Neural crest cell (in vitro differentiated cells): ENCODE measurements at regions not wholly inside any gene's neighbourhood (a gene's known extent, or its start where the extent isn't known, plus 50 kb on each side); places are given as distances from the start of the nearest gene placed in this dataset.

Experiments used
- DNase-seq: peaks from one replicate; pipeline ENCODE4 v3.0.0; 2021; ENCODE audit warnings: low read depth, mixed read lengths, low spot score
- H3K27ac Mint-ChIP-seq: one replicate; pipeline ENCODE4 v1.8.0; 2021; ENCODE audit warnings: mild to moderate bottlenecking, mixed read lengths; ENCODE audit not compliant: unreplicated experiment
- H3K27me3 Mint-ChIP-seq: 2 replicates; pipeline ENCODE4 v1.8.0; 2021; ENCODE audit warnings: low read depth, mild to moderate bottlenecking, mixed read lengths
- H3K36me3 Mint-ChIP-seq: 2 replicates; pipeline ENCODE4 v1.8.0; 2021; ENCODE audit warnings: low read depth, mild to moderate bottlenecking, mixed read lengths
- H3K4me1 Mint-ChIP-seq: 2 replicates; pipeline ENCODE4 v1.8.0; 2021; ENCODE audit warnings: mixed read lengths
- H3K4me3 Mint-ChIP-seq: one replicate; pipeline ENCODE4 v1.8.0; 2021; ENCODE audit warnings: mild to moderate bottlenecking, mixed read lengths
- H3K9me3 Mint-ChIP-seq: 2 replicates; pipeline ENCODE4 v1.8.0; 2021; ENCODE audit warnings: mixed read lengths
- TF ChIP-seq, protein P1 (sequence below): fragments of 200-600 bp; sonication (generic); conservative IDR thresholded peaks from 2 replicates; pipeline ENCODE4 v1.5.0; 2021; ENCODE audit warnings: antibody characterized with exemption, mild to moderate bottlenecking

DNA sequence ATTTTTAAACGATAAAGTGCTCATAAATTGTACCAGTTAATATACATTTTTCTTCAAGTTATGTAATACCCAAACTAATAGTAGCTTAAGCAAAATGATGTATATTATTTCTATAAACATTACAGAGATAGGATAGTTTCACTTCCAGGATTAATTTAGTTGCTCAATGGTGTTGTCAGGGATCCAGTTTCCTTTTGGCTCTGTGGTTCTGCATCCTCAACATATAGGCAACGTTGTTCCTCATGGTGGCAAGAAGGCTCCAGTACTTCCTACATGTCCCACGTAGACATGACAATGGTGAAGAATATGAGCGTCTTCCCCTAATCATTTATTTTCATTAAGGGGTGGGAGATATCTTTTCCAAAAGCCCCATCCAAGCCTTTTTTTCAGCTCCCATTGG lies 60.7 kb upstream of the DCD start:
- TF ChIP-seq, protein P1, sequence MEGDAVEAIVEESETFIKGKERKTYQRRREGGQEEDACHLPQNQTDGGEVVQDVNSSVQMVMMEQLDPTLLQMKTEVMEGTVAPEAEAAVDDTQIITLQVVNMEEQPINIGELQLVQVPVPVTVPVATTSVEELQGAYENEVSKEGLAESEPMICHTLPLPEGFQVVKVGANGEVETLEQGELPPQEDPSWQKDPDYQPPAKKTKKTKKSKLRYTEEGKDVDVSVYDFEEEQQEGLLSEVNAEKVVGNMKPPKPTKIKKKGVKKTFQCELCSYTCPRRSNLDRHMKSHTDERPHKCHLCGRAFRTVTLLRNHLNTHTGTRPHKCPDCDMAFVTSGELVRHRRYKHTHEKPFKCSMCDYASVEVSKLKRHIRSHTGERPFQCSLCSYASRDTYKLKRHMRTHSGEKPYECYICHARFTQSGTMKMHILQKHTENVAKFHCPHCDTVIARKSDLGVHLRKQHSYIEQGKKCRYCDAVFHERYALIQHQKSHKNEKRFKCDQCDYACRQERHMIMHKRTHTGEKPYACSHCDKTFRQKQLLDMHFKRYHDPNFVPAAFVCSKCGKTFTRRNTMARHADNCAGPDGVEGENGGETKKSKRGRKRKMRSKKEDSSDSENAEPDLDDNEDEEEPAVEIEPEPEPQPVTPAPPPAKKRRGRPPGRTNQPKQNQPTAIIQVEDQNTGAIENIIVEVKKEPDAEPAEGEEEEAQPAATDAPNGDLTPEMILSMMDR, result no peak
- Mint-ChIP-seq H3K4me3 (no peak overlapping the region), H3K27me3 (peaks cover 16% of the 10 kb centered on the region), H3K36me3 (no peaks in the 10 kb centered on the region), H3K4me1 (no peaks in the 10 kb centered on the region), H3K27ac (no peak overlapping the region), H3K9me3 (no peaks in the 10 kb centered on the region)
- DNase-seq, result no peak

DNA sequence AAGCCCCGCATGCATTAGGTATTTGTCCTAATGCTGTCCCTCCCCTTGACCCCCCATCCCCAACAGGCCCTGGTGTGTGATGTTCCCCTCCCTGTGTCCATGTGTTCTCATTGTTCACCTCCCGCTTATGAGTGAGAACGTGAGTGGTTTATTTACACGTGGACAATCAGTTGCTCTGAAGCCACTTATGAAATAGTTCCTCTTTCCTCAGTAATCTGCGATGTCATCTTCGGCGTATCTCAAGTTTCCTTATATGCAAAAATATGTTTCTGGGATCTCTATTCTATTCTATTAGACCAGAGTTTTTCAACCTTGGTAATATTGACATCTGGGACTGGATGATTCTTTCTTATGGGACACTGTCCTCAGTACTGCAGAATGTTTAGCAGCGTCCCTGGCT lies 56.0 kb upstream of the DCD start:
- TF ChIP-seq, protein P1, result no peak
- DNase-seq, result no peak
- Mint-ChIP-seq H3K9me3 (no peaks in the 10 kb centered on the region), H3K36me3 (no peaks in the 10 kb centered on the region), H3K27me3 (no peaks in the 10 kb centered on the region), H3K27ac (no peak overlapping the region), H3K4me1 (peaks cover 12% of the 10 kb centered on the region), H3K4me3 (no peak overlapping the region)

DNA sequence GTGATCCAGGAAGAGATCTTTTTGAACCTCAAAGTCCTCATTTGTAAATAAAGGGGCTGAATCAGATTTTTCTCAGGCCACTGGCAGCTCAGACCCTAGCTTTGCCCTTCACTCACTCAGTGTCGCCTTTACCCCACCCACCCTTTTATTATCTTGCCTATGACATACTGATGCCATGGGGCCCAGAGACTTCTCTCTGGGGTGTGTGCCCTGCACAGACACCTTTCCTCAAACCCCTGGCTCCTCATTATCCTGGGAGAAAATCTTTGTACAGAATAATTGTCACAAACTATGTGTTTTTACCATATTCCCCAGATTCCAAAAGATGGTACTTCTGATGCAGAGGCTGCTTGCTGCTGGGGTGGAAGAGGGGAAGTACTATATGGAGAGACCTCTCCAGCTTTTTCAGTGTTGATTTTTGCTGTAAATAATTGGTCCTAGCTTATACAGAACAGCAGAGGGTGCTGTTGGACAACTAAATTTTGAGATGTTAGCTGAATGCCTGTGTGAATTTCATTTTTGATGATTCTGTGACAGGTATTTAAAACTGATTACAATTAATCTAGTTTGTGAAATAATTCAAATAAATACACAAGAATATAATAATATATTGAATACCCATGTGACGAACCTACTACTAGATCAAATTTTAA lies 53.9 kb upstream of the DCD start:
- Mint-ChIP-seq H3K27ac (no peak overlapping the region), H3K4me1 (peaks cover 13% of the 10 kb centered on the region), H3K9me3 (no peaks in the 10 kb centered on the region), H3K4me3 (no peak overlapping the region), H3K27me3 (no peaks in the 10 kb centered on the region), H3K36me3 (no peaks in the 10 kb centered on the region)
- DNase-seq, result no peak
- TF ChIP-seq, protein P1, result peak; percentile 82

DNA sequence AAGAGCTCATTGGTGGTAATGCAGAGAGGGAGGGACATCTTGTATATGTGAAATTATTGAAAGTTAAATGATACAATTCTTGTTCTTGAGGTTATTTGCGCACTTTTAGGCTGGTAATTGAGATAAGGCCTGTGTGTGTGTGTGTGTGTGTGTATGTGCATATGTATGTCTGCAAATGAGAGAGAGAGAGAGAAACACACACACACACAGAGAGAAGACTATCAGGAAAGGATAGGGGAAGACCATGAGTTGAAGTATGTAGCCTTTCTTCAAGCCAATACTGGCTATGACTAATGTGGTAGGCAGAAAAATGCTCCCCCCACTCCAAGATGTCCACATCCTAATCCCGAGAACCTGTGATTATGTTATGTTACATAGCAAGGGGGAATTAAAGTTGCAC lies 52.7 kb upstream of the DCD start:
- Mint-ChIP-seq H3K4me3 (no peak overlapping the region), H3K27ac (no peak overlapping the region), H3K27me3 (no peaks in the 10 kb centered on the region), H3K4me1 (peaks cover 13% of the 10 kb centered on the region), H3K36me3 (no peaks in the 10 kb centered on the region), H3K9me3 (no peaks in the 10 kb centered on the region)
- TF ChIP-seq, protein P1, result no peak
- no peak for DNase-seq

DNA sequence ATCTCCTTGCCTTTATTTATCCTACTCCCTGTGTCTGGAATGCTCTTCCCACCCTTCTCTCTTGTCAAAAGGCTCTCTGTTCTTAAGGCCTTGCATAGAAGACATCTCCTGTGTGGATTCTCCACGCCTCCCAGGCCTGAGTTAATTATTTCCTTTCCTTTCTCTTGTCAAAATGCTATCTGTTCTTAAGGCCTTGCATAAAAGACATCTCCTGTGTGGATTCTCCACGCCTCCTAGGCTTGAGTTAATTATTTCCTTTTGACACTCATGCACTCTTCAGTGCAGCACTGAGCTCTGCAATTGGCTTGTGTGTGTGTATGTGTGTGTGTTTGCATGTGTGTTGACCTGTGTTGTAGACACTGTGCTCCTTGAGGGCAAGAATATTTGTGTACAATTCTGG lies 52.1 kb upstream of the DCD start:
- TF ChIP-seq, protein P1, result no peak
- DNase-seq, result no peak
- no peak overlapping the region for H3K4me3 Mint-ChIP-seq
- no peaks in the 10 kb centered on the region for H3K9me3 Mint-ChIP-seq
- peaks cover 13% of the 10 kb centered on the region for H3K4me1 Mint-ChIP-seq
- H3K27me3 Mint-ChIP-seq, result no peaks in the 10 kb centered on the region
- no peaks in the 10 kb centered on the region for H3K36me3 Mint-ChIP-seq
- H3K27ac Mint-ChIP-seq, result no peak overlapping the region
